Left renal pelvis (tissue), 4 donors: ENCODE measurements at regions not wholly inside any gene's neighbourhood (a gene's known extent, or its start where the extent isn't known, plus 50 kb on each side); places are given as distances from the start of the nearest gene placed in this dataset.
A peak's percentile ranks its signal among the peaks of the same experiment; 100 is the strongest.
"Not testable (repeated sequence)": the region's sequence is repeated elsewhere in the genome, so short reads cannot be mapped to it uniquely, and the experiment has no call there.

Source experiments
- DNase-seq, 4 donors: peaks; one replicate each; pipeline ENCODE4 v3.0.0-alpha.2; 2013; ENCODE audit warnings: low read depth in 4 of 4, low spot score in 3 of 4

GRCh38 chr5:57429513-57430120, 53.0 kb downstream of the ACTBL2 start:
- no peak for DNase-seq

- DNase-seq, result not testable (repeated sequence)
Observed at GRCh38 chr5:57429021-57429420, 53.6 kb downstream of the ACTBL2 start.

- no peak for DNase-seq
Observed at GRCh38 chr5:57422993-57423392, 59.6 kb downstream of the ACTBL2 start.

- DNase-seq, result no peak
Observed at GRCh38 chr5:57422341-57422740, 60.3 kb downstream of the ACTBL2 start.

GRCh38 chr5:57420801-57421200, 61.8 kb downstream of the ACTBL2 start:
- DNase-seq, result no peak

- DNase-seq, result no peak
Observed at GRCh38 chr5:57417971-57418370, 64.6 kb downstream of the ACTBL2 start.

- no peak for DNase-seq
Observed at GRCh38 chr5:57417320-57417719, 65.3 kb downstream of the ACTBL2 start.

GRCh38 chr5:57416278-57416994, 66.2 kb downstream of the ACTBL2 start:
- peak in 1 of 4 donors; percentile 19 for DNase-seq

GRCh38 chr5:57414857-57415256, 67.8 kb downstream of the ACTBL2 start:
- DNase-seq, result no peak

- no peak for DNase-seq
Observed at GRCh38 chr5:57414191-57414590, 68.4 kb downstream of the ACTBL2 start.

GRCh38 chr5:57413145-57413544, 69.5 kb downstream of the ACTBL2 start:
- no peak for DNase-seq

- DNase-seq, result no peak
Observed at GRCh38 chr5:57412680-57413079, 69.9 kb downstream of the ACTBL2 start.

- DNase-seq, result no peak
Observed at GRCh38 chr5:57411982-57412381, 70.6 kb downstream of the ACTBL2 start.

GRCh38 chr5:57410374-57411320, 72.0 kb downstream of the ACTBL2 start:
- DNase-seq, result no peak

- no peak for DNase-seq
Observed at GRCh38 chr5:57408714-57409113, 73.9 kb downstream of the ACTBL2 start.

- DNase-seq, result no peak
Observed at GRCh38 chr5:57408285-57408684, 74.3 kb downstream of the ACTBL2 start.

GRCh38 chr5:57407391-57407790, 75.2 kb downstream of the ACTBL2 start:
- DNase-seq, result no peak

GRCh38 chr5:57406641-57407040, 76.0 kb downstream of the ACTBL2 start:
- no peak for DNase-seq

- no peak for DNase-seq
Observed at GRCh38 chr5:57405984-57406383, 76.6 kb downstream of the ACTBL2 start.

- no peak for DNase-seq
Observed at GRCh38 chr5:57402761-57403160, 79.8 kb downstream of the ACTBL2 start.

- DNase-seq, result no peak
Observed at GRCh38 chr5:57402348-57402747, 80.3 kb downstream of the ACTBL2 start.
